OCI-LY3 (cell line): ENCODE measurements at regions not wholly inside any gene's neighbourhood (a gene's known extent, or its start where the extent isn't known, plus 50 kb on each side); places are given as distances from the start of the nearest gene placed in this dataset.

Experiments used
- H2AFZ ChIP-seq: fragments of 200-600, 300-600 bp; shearing (Covaris generic); 2 replicates; pipeline ENCODE4 v1.6.0; 2014; ENCODE audit warnings: antibody characterized with exemption, low read depth, low read length
- H3K27ac ChIP-seq: fragments of 200-600, 300-600 bp; sonication (generic); 2 replicates; pipeline ENCODE4 v1.5.1; 2014; ENCODE audit warnings: mild to moderate bottlenecking, low read length, moderate library complexity, mixed read lengths
- H3K27me3 ChIP-seq: fragments of 200-600, 300-600 bp; sonication (generic); 2 replicates; pipeline ENCODE4 v1.6.1; 2014; ENCODE audit warnings: low read depth, low read length, mixed read lengths
- H3K36me3 ChIP-seq: fragments of 200-600, 300-600 bp; sonication (generic); replicated peaks from 2 replicates; pipeline ENCODE3; 2014; ENCODE audit warnings: low read depth, low read length, mixed read lengths
- H3K4me1 ChIP-seq: fragments of 300-600, 200-600 bp; sonication (generic); 2 replicates; pipeline ENCODE4 v1.6.1; 2014; ENCODE audit warnings: low read length, mixed read lengths
- H3K4me2 ChIP-seq: fragments of 200-600, 300-600 bp; sonication (generic); 2 replicates; pipeline ENCODE4 v1.6.1; 2014; ENCODE audit warnings: low read length, mixed read lengths
- H3K4me3 ChIP-seq: fragments of 300-600, 200-600 bp; sonication (generic); 2 replicates; pipeline ENCODE4 v1.5.1; 2014; ENCODE audit warnings: antibody characterized with exemption, mild to moderate bottlenecking, low read length, moderate library complexity
- H3K79me2 ChIP-seq: fragments of 300-600, 200-600 bp; shearing (Covaris generic); 2 replicates; pipeline ENCODE4 v1.6.1; 2014; ENCODE audit warnings: mild to moderate bottlenecking, low read length, mixed read lengths
- H3K9ac ChIP-seq: fragments of 300-600, 200-600 bp; shearing (Covaris generic); 2 replicates; pipeline ENCODE4 v1.6.0; 2014; ENCODE audit warnings: mild to moderate bottlenecking, low read length, moderate library complexity
- H3K9me3 ChIP-seq: fragments of 200-600, 300-600 bp; shearing (Covaris generic); 2 replicates; pipeline ENCODE4 v1.6.1; 2014; ENCODE audit warnings: low read length, mixed read lengths; ENCODE audit not compliant: insufficient read depth
- H4K20me1 ChIP-seq: fragments of 200-600, 300-600 bp; sonication (generic); 2 replicates; pipeline ENCODE4 v1.6.1; 2016; ENCODE audit warnings: low read length, mixed read lengths; ENCODE audit not compliant: insufficient read depth
- EZH2phosphoT487 ChIP-seq: fragments of 200-600 bp; shearing (Covaris generic); IDR thresholded peaks from 2 replicates; pipeline ENCODE4 v1.6.1; 2018; ENCODE audit warnings: antibody characterized with exemption, mixed run types, low read depth
- TF ChIP-seq, protein P1 (sequence below): fragments of 200-600, 300-600 bp; sonication (generic); IDR thresholded peaks from 2 replicates; pipeline ENCODE4 v1.5.1; 2014; ENCODE audit warnings: antibody characterized with exemption, low read length, low read depth

GRCh38 chr10:51002469-51002868, 71.8 kb upstream of the PRKG1 start:
- Histone ChIP-seq H3K27ac (no peak overlapping the region), H4K20me1 (no peaks in the 10 kb centered on the region), H3K9ac (no peak overlapping the region), H3K27me3 (peaks cover 12% of the 10 kb centered on the region), H3K36me3 (no peaks in the 10 kb centered on the region), H2AFZ (no peak overlapping the region), H3K9me3 (no peaks in the 10 kb centered on the region), H3K79me2 (no peaks in the 10 kb centered on the region), H3K4me1 (no peaks in the 10 kb centered on the region), H3K4me2 (no peak overlapping the region), H3K4me3 (no peak overlapping the region)
- TF ChIP-seq, protein P1, sequence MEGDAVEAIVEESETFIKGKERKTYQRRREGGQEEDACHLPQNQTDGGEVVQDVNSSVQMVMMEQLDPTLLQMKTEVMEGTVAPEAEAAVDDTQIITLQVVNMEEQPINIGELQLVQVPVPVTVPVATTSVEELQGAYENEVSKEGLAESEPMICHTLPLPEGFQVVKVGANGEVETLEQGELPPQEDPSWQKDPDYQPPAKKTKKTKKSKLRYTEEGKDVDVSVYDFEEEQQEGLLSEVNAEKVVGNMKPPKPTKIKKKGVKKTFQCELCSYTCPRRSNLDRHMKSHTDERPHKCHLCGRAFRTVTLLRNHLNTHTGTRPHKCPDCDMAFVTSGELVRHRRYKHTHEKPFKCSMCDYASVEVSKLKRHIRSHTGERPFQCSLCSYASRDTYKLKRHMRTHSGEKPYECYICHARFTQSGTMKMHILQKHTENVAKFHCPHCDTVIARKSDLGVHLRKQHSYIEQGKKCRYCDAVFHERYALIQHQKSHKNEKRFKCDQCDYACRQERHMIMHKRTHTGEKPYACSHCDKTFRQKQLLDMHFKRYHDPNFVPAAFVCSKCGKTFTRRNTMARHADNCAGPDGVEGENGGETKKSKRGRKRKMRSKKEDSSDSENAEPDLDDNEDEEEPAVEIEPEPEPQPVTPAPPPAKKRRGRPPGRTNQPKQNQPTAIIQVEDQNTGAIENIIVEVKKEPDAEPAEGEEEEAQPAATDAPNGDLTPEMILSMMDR, result no peak
- no peak for TF ChIP-seq EZH2phosphoT487

- TF ChIP-seq EZH2phosphoT487, result no peak
- TF ChIP-seq, protein P1, result no peak
- H3K4me1 ChIP-seq, result no peaks in the 10 kb centered on the region
- no peaks in the 10 kb centered on the region for H4K20me1 ChIP-seq
- H2AFZ ChIP-seq, result no peak overlapping the region
- H3K4me2 ChIP-seq, result no peak overlapping the region
- no peaks in the 10 kb centered on the region for H3K79me2 ChIP-seq
- no peaks in the 10 kb centered on the region for H3K36me3 ChIP-seq
- H3K4me3 ChIP-seq, result no peak overlapping the region
- H3K27me3 ChIP-seq, result peaks cover 4% of the 10 kb centered on the region; the same call in 1 of the 2 replicates
- no peak overlapping the region for H3K27ac ChIP-seq
- no peaks in the 10 kb centered on the region for H3K9me3 ChIP-seq
- H3K9ac ChIP-seq, result no peak overlapping the region
Measured at GRCh38 chr10:51004776-51005175, 69.5 kb upstream of the PRKG1 start.

- Histone ChIP-seq H3K27ac (no peak overlapping the region), H3K4me3 (no peak overlapping the region), H3K36me3 (no peaks in the 10 kb centered on the region), H3K9me3 (no peaks in the 10 kb centered on the region), H3K27me3 (no peaks in the 10 kb centered on the region), H3K79me2 (no peaks in the 10 kb centered on the region), H3K4me1 (no peaks in the 10 kb centered on the region), H3K9ac (no peak overlapping the region), H2AFZ (no peak overlapping the region), H3K4me2 (no peak overlapping the region), H4K20me1 (no peaks in the 10 kb centered on the region)
- no peak for TF ChIP-seq EZH2phosphoT487
- TF ChIP-seq, protein P1, result no peak
Measured at GRCh38 chr10:51005551-51005950, 68.7 kb upstream of the PRKG1 start.

DNA sequence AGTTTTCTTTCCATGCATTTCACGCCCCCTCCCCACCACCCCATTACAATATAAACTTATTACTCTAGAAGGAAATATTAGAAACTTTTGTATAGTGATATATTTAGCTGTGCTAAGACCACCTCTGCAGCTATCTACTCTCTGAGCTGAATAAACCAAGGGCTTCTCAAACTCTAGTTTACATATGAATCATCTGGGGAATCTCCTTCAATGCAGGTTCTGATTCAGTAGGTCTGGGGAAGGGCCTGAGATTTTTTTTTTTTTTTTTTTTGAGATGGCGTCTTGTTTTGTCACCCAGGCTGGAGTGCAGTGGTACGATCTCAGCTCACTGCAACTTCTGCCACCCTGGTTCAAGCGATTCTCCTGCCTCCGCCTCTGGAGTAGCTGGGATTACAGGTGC, 67.6 kb upstream of the PRKG1 start:
- Histone ChIP-seq H3K4me3 (no peak overlapping the region), H3K9me3 (no peaks in the 10 kb centered on the region), H4K20me1 (no peaks in the 10 kb centered on the region), H3K9ac (no peak overlapping the region), H3K4me1 (no peaks in the 10 kb centered on the region), H2AFZ (no peak overlapping the region), H3K27me3 (no peaks in the 10 kb centered on the region), H3K4me2 (no peak overlapping the region), H3K36me3 (no peaks in the 10 kb centered on the region), H3K79me2 (no peaks in the 10 kb centered on the region), H3K27ac (no peak overlapping the region)
- TF ChIP-seq, protein P1, result no peak
